GM12878 (cell line): ENCODE measurements at regions not wholly inside any gene's neighbourhood (a gene's known extent, or its start where the extent isn't known, plus 50 kb on each side); places are given as distances from the start of the nearest gene placed in this dataset.

Experiments used
- ATAC-seq: fragments of 200-7000 bp; cut with Tn5 transposase; 3 replicates; pipeline ENCODE4 v1.9.1; 2020; ENCODE audit warnings: mild to moderate bottlenecking, moderate library complexity
- BruUV-seq: library from RNA; stranded (reverse); fragments of 400-500 nt; replicated peaks from 2 replicates; lab custom pipeline; 2021; lab: Mats Ljungman, UMichigan
- CTCF ChIA-PET: fragments of 300-600 bp; sonication (Branson Sonifier 250); formaldehyde crosslinking; extraction: SDS; loops from one replicate; lab custom pipeline; 2021; ENCODE audit warnings: inconsistent platforms; lab: Yijun Ruan, JAX
- POLR2A ChIA-PET: fragments of 350-600 bp; formaldehyde crosslinking; extraction: SDS; loops from one replicate; lab custom pipeline; 2021; ENCODE audit warnings: inconsistent platforms; lab: Charles Lee
- RAD21 ChIA-PET: fragments of 300-600 bp; sonication (Branson Sonifier 250); formaldehyde crosslinking; loops from one replicate; lab custom pipeline; 2023; ENCODE audit warnings: antibody characterized with exemption; ENCODE audit not compliant: unreplicated experiment; lab: Charles Lee
- SMC1A ChIA-PET: fragments of 300-600 bp; sonication (Branson Sonifier 250); formaldehyde crosslinking; loops from one replicate; lab custom pipeline; 2023; ENCODE audit not compliant: unreplicated experiment, uncharacterized antibody; lab: Charles Lee
- DNase-seq: peaks from one replicate; pipeline ENCODE4 v3.0.0-alpha.2; 2011; ENCODE audit warnings: low read depth, low spot score
- FAIRE-seq: peaks from 3 replicates; lab custom pipeline; 2011; peaks lifted over from hg19 to GRCh38; lab: Jason Lieb, UNC
- H2AFZ ChIP-seq: 2 replicates; pipeline ENCODE4 v1.6.0; 2011; ENCODE audit warnings: low read depth, low read length, control low read depth; ENCODE audit not compliant: control insufficient read depth
- H3K27ac ChIP-seq: 2 replicates; pipeline ENCODE4 v1.5.1; 2011; ENCODE audit warnings: control low read depth; ENCODE audit not compliant: control insufficient read depth, insufficient read depth
- H3K27me3 ChIP-seq, 2 experiments: replicated peaks in 1 of 2; 2 replicates each; pipeline versions ENCODE4 v1.6.0 to v1.6.1; 2011; ENCODE audit warnings: low read length in 1 of 2; ENCODE audit not compliant: control insufficient read depth in 2 of 2, insufficient read depth in 2 of 2
- H3K36me3 ChIP-seq, 2 experiments: 2 replicates each; pipeline ENCODE4 v1.5.1; 2011; ENCODE audit warnings: low read length in 1 of 2; ENCODE audit not compliant: control insufficient read depth in 2 of 2, insufficient read depth in 2 of 2
- H3K4me1 ChIP-seq: 2 replicates; pipeline ENCODE4 v1.6.1; 2011; ENCODE audit warnings: mild to moderate bottlenecking, low read length, moderate library complexity, mixed read lengths; ENCODE audit not compliant: control insufficient read depth, insufficient read depth
- H3K4me2 ChIP-seq: 2 replicates; pipeline ENCODE4 v1.6.0; 2011; ENCODE audit warnings: control low read depth; ENCODE audit not compliant: control insufficient read depth, insufficient read depth
- H3K4me3 ChIP-seq: fragments of 200-600 bp; sonication (generic); 2 replicates; pipeline ENCODE4 v1.5.1; 2016
- H3K79me2 ChIP-seq: 2 replicates; pipeline ENCODE4 v1.6.0; 2011; ENCODE audit warnings: low read length; ENCODE audit not compliant: control insufficient read depth, insufficient read depth
- H3K9ac ChIP-seq: 2 replicates; pipeline ENCODE4 v1.8.0; 2011; ENCODE audit warnings: low read length, control low read depth, mixed read lengths; ENCODE audit not compliant: control insufficient read depth, insufficient read depth
- H3K9me3 ChIP-seq: replicated peaks from 3 replicates; pipeline ENCODE4 v1.5.1; 2011; ENCODE audit warnings: mild to moderate bottlenecking, low read length; ENCODE audit not compliant: control insufficient read depth, insufficient read depth
- H4K20me1 ChIP-seq: 2 replicates; pipeline ENCODE4 v1.6.0; 2011; ENCODE audit not compliant: control insufficient read depth, insufficient read depth
- ATF2 ChIP-seq: IDR thresholded peaks from 2 replicates; pipeline ENCODE4 v1.6.1; 2012; ENCODE audit warnings: low read length, inconsistent platforms
- BACH1 ChIP-seq: fragments of 450-650 bp; IDR thresholded peaks from 2 replicates; pipeline ENCODE4 v1.6.1; 2017; ENCODE audit warnings: mild to moderate bottlenecking, borderline replicate concordance
- CBX5 ChIP-seq: sonication (generic); IDR thresholded peaks from 2 replicates; pipeline ENCODE4 v1.6.1; 2016; ENCODE audit warnings: low read depth, moderate library complexity, mild to moderate bottlenecking, inconsistent platforms
- E2F4 ChIP-seq: IDR thresholded peaks from 2 replicates; pipeline ENCODE4 v1.6.1; 2012; ENCODE audit warnings: low read depth, low read length, improper control_type of control experiment
- MAX ChIP-seq: IDR thresholded peaks from 2 replicates; pipeline ENCODE4 v1.6.1; 2012; ENCODE audit warnings: low read depth, low read length, improper control_type of control experiment
- RAD51 ChIP-seq: fragments of 450-650 bp; IDR thresholded peaks from 2 replicates; pipeline ENCODE4 v1.6.1; 2016; ENCODE audit warnings: moderate library complexity, mild to moderate bottlenecking, inconsistent platforms
- RCOR1 ChIP-seq: conservative IDR thresholded peaks from 2 replicates; pipeline ENCODE4 v1.6.1; 2012; ENCODE audit warnings: low read depth, low read length, improper control_type of control experiment
- SIN3A ChIP-seq: IDR thresholded peaks from 2 replicates; pipeline ENCODE4 v1.6.1; 2012; ENCODE audit warnings: low read depth, low read length, improper control_type of control experiment
- STAT3 ChIP-seq: IDR thresholded peaks from 2 replicates; pipeline ENCODE4 v1.6.1; 2011; ENCODE audit warnings: low read depth, low read length, improper control_type of control experiment
- SUZ12 ChIP-seq: fragments of 200-600 bp; sonication (generic); IDR thresholded peaks from one replicate; pipeline ENCODE4 v1.6.1; 2018; ENCODE audit warnings: antibody characterized with exemption, mild to moderate bottlenecking; ENCODE audit not compliant: unreplicated experiment
- WRNIP1 ChIP-seq: IDR thresholded peaks from 2 replicates; pipeline ENCODE4 v1.6.1; 2011; ENCODE audit warnings: low read depth, low read length, improper control_type of control experiment, borderline replicate concordance
- ZNF687 ChIP-seq: fragments of 450-650 bp; IDR thresholded peaks from 2 replicates; pipeline ENCODE4 v1.6.1; 2017; ENCODE audit warnings: mild to moderate bottlenecking, moderate library complexity
- WGBS: methylation state at CpG from one replicate; pipeline ENCODE4 v1.1.6; 2016; ENCODE audit warnings: low lambda C conversion rate; ENCODE audit not compliant: insufficient replicate concordance, insufficient coverage; ENCODE audit errors: missing lambda C conversion rate; 5-methylcytosine and 5-hydroxymethylcytosine counted together
- in situ Hi-C: fragments of 300-500 bp; cut with MboI; formaldehyde crosslinking; loops from 9 replicates; pipeline ENCODE4 v1.14.3; 2018; ENCODE audit warnings: mixed read lengths
- intact Hi-C: fragments of 100-400 bp; cut with micrococcal nuclease; formaldehyde crosslinking; loops from one replicate; pipeline ENCODE4 v1.14.2; 2022; ENCODE audit not compliant: unreplicated experiment
- TF ChIP-seq, protein P1 (sequence below): fragments of 450-650 bp; IDR thresholded peaks from 2 replicates; pipeline ENCODE4 v1.6.1; 2016; ENCODE audit warnings: mild to moderate bottlenecking, moderate library complexity, borderline replicate concordance

DNA sequence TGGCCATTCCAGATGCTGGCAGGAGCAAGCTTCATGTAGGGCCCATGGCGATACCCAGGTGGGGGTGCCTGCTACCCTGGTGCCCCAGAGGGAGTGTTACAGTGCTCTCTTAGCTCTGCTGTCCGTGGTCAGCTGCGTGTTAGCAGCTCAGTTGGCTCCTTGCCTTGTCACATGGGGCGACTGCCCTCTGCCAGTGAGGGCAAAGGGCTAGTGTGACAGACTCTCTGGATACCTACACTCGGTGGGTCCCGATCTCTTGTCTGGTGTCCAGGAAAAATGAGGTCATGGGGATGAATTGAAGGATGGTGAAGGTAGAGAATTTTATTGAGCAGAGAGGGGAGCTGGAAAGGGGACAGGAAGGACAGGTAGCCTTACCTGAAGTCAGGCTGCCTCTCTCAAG lies 152.2 kb downstream of the CYP26A1 start:
- no peaks in the 10 kb centered on the region for H3K79me2 ChIP-seq
- no peak overlapping the region for H2AFZ ChIP-seq
- H3K27me3 ChIP-seq = peaks cover 0 to 3% of the 10 kb centered on the region in 2 experiments; a peak in 2 of 4 replicates
- H3K9me3 ChIP-seq = no peaks in the 10 kb centered on the region
- ATAC-seq (no peak), FAIRE-seq (no peak), DNase-seq (no peak)
- 47% methylated on average over 6 of the region's 6 CpGs for WGBS
- intact Hi-C loops (loop anchor here (2.0 kb wide), 1 partner anchor 63 kb away; no protein-coding TSS in a partner anchor), in situ Hi-C loops (no loop called here)
- no peak overlapping the region for H3K27ac ChIP-seq
- H3K36me3 ChIP-seq = no peaks in the 10 kb centered on the region
- ChIA-PET CTCF (no interaction called here), POLR2A (no interaction called here), RAD21 (no interaction called here), SMC1A (no interaction called here)
- no TSS peak for BruUV-seq
- H3K4me3 ChIP-seq = no peak overlapping the region
- no peaks in the 10 kb centered on the region for H3K4me1 ChIP-seq
- no peak overlapping the region for H3K4me2 ChIP-seq
- H4K20me1 ChIP-seq = no peaks in the 10 kb centered on the region
- no peak overlapping the region for H3K9ac ChIP-seq
- TF ChIP-seq, protein P1, sequence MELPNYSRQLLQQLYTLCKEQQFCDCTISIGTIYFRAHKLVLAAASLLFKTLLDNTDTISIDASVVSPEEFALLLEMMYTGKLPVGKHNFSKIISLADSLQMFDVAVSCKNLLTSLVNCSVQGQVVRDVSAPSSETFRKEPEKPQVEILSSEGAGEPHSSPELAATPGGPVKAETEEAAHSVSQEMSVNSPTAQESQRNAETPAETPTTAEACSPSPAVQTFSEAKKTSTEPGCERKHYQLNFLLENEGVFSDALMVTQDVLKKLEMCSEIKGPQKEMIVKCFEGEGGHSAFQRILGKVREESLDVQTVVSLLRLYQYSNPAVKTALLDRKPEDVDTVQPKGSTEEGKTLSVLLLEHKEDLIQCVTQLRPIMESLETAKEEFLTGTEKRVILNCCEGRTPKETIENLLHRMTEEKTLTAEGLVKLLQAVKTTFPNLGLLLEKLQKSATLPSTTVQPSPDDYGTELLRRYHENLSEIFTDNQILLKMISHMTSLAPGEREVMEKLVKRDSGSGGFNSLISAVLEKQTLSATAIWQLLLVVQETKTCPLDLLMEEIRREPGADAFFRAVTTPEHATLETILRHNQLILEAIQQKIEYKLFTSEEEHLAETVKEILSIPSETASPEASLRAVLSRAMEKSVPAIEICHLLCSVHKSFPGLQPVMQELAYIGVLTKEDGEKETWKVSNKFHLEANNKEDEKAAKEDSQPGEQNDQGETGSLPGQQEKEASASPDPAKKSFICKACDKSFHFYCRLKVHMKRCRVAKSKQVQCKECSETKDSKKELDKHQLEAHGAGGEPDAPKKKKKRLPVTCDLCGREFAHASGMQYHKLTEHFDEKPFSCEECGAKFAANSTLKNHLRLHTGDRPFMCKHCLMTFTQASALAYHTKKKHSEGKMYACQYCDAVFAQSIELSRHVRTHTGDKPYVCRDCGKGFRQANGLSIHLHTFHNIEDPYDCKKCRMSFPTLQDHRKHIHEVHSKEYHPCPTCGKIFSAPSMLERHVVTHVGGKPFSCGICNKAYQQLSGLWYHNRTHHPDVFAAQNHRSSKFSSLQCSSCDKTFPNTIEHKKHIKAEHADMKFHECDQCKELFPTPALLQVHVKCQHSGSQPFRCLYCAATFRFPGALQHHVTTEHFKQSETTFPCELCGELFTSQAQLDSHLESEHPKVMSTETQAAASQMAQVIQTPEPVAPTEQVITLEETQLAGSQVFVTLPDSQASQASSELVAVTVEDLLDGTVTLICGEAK = no peak
- TF ChIP-seq ZNF687 (no peak), STAT3 (no peak), E2F4 (no peak), SIN3A (no peak), ATF2 (no peak), WRNIP1 (no peak), SUZ12 (no peak), RAD51 (no peak), BACH1 (no peak), MAX (no peak), RCOR1 (no peak), CBX5 (no peak)
